Right lobe of liver (tissue), 6 donors: ENCODE measurements at regions not wholly inside any gene's neighbourhood (a gene's known extent, or its start where the extent isn't known, plus 50 kb on each side); places are given as distances from the start of the nearest gene placed in this dataset.

Experiments
- ATAC-seq, 4 donors: fragments of 200-7000 bp; cut with Tn5 transposase; one replicate each; pipeline ENCODE4 v1.9.1; 2020; ENCODE audit warnings: mild to moderate bottlenecking in 4 of 4, moderate library complexity in 4 of 4
- DNase-seq, 3 donors: peaks; one replicate each; pipeline ENCODE4 v3.0.0-alpha.2; 2020
- H3K27ac ChIP-seq, 3 donors: fragments of 200-600 bp; one replicate each; pipeline ENCODE4 v1.8.0; 2022
- H3K27me3 ChIP-seq, 2 donors: fragments of 200-600 bp; one replicate each; pipeline ENCODE4 v1.8.0; 2022
- H3K36me3 ChIP-seq, 4 donors: fragments of 200-600 bp; sonication (generic) in 1 of 4; one replicate each; pipeline versions ENCODE4 v1.5.1 to v1.8.0; 2017 to 2022; ENCODE audit warnings: control low read depth in 1 of 4
- H3K4me1 ChIP-seq, 4 donors: fragments of 200-600 bp; sonication (generic) in 1 of 4; one replicate each; pipeline versions ENCODE4 v1.5.1 to v1.8.0; 2017 to 2022; ENCODE audit warnings: control low read depth in 1 of 4
- H3K4me3 ChIP-seq, 3 donors: fragments of 200-600 bp; one replicate each; pipeline ENCODE4 v1.8.0; 2022
- H3K9me3 ChIP-seq, 4 donors: fragments of 200-600 bp; sonication (generic) in 1 of 4; one replicate each; pipeline versions ENCODE4 v1.5.1 to v1.8.0; 2017 to 2022; ENCODE audit warnings: control low read depth in 1 of 4
- POLR2A ChIP-seq: fragments of 450-650 bp; IDR thresholded peaks from one replicate; pipeline ENCODE4 v1.6.1; 2017; ENCODE audit warnings: antibody characterized with exemption, mild to moderate bottlenecking
- WGBS: methylation state at CpG from one replicate; pipeline ENCODE4 v1.1.6; 2018; ENCODE audit warnings: low coverage, low lambda C conversion rate; ENCODE audit not compliant: insufficient coverage; ENCODE audit errors: missing lambda C conversion rate; 5-methylcytosine and 5-hydroxymethylcytosine counted together
- intact Hi-C, 2 donors: fragments of 100-400 bp; cut with DNase I; formaldehyde crosslinking; loops; one replicate each; pipeline versions ENCODE4 v1.11.2 to v1.14.1; 2022
- TF ChIP-seq, protein P1 (sequence below), 4 donors: fragments of 200-600 bp in 3 of 4; fragments of 450-650 bp in 1 of 4; IDR thresholded peaks; one replicate each; pipeline versions ENCODE4 v1.5.1 to v1.8.0; 2016 to 2022; ENCODE audit warnings: antibody characterized with exemption in 4 of 4, mild to moderate bottlenecking in 2 of 4
- donor health status: DM: no; HTN: yes; CAD: no.
- donor health status: DM: no; HTN: no; CAD: no.
- donor health status: DM: no; HTN: no; CAD: no.
- donor health status: DM: no; HTN: yes; CAD: no.
- donor health status: DM: no; HTN: yes; CAD: no.

DNA sequence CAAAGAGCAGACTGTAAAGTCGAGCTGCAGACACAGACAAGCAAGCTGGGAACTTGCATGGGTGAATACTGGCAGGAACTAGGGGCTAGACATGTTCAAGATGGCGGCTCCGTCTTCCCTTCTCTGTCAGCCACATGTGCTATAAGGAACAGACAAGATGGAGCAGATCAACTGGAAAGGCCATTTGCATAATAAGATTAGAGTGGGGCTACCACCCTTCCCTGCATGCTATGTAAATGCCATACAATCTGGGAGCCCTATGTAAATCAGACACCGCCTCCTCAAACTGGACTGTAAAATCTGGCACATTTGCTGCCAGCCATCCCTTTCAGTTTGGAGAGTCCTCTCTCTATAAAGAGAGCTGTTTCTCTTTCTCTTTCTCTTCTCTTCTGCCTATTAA lies 640.1 kb upstream of the CDH8 start:
- Histone ChIP-seq H3K27me3 (no peaks in the 10 kb centered on the region), H3K36me3 (no peaks in the 10 kb centered on the region), H3K27ac (no peak overlapping the region), H3K9me3 (no peaks in the 10 kb centered on the region), H3K4me3 (no peak overlapping the region), H3K4me1 (no peaks in the 10 kb centered on the region)
- ATAC-seq (no peak), DNase-seq (no peak)
- TF ChIP-seq POLR2A, result no peak
- TF ChIP-seq, protein P1, sequence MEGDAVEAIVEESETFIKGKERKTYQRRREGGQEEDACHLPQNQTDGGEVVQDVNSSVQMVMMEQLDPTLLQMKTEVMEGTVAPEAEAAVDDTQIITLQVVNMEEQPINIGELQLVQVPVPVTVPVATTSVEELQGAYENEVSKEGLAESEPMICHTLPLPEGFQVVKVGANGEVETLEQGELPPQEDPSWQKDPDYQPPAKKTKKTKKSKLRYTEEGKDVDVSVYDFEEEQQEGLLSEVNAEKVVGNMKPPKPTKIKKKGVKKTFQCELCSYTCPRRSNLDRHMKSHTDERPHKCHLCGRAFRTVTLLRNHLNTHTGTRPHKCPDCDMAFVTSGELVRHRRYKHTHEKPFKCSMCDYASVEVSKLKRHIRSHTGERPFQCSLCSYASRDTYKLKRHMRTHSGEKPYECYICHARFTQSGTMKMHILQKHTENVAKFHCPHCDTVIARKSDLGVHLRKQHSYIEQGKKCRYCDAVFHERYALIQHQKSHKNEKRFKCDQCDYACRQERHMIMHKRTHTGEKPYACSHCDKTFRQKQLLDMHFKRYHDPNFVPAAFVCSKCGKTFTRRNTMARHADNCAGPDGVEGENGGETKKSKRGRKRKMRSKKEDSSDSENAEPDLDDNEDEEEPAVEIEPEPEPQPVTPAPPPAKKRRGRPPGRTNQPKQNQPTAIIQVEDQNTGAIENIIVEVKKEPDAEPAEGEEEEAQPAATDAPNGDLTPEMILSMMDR (IDR thresholded peaks at IDR 0.05), result no peak
- 0% methylated on average over 1 of the region's 4 CpGs for WGBS
- intact Hi-C loops, result no loop called here

DNA sequence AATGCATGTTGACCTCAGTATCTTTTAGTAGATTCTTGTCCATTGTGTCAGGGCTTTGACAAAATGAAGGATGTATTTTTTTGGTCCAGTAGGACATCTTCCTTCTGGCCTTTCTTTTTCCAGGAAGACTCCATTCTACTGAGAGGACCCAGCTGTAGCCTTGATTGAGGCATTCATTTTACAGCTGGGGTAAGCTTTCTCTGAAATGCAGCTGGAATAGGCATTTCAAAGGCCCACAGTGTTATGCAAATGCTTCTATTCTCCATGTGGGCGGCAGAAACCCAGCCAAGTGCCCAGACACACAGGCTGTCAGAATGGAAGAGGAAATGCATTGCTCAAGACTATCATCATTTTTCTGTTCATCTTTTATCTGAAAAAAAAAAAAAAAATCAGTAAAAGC lies 629.0 kb upstream of the CDH8 start:
- ATAC-seq, result no peak
- Histone ChIP-seq H3K27ac (no peak overlapping the region), H3K4me1 (no peaks in the 10 kb centered on the region), H3K9me3 (no peaks in the 10 kb centered on the region), H3K36me3 (no peaks in the 10 kb centered on the region), H3K27me3 (no peaks in the 10 kb centered on the region), H3K4me3 (no peak overlapping the region)
- no peak for DNase-seq
- 0% methylated on average over 1 of the region's 1 CpG for WGBS
- TF ChIP-seq POLR2A, result no peak
- TF ChIP-seq, protein P1 (IDR thresholded peaks at IDR 0.05), result no peak
- intact Hi-C loops, result no loop called here

DNA sequence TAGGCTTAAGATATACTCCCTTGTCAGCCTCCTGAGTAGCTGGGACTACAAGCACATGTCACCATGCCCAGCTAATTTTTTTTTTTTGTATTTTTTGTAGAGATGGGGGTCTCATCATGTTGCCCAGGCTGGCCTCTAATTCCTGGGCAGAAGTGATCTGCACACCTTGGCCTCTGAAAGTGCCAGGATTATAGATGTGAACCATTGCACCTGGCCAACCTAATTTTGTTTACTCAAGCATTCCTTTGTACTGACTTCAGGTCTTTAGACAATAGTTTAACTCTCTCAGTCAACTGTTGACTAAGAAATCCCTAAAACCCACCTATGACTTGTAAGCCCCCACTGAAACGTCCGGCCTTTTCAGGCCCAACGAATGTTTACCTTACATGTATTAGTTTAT lies 628.3 kb upstream of the CDH8 start:
- Histone ChIP-seq H3K4me1 (no peaks in the 10 kb centered on the region), H3K27me3 (no peaks in the 10 kb centered on the region), H3K27ac (no peak overlapping the region), H3K4me3 (no peak overlapping the region), H3K9me3 (no peaks in the 10 kb centered on the region), H3K36me3 (no peaks in the 10 kb centered on the region)
- TF ChIP-seq POLR2A, result no peak
- TF ChIP-seq, protein P1 (IDR thresholded peaks at IDR 0.05), result no peak
- no peak for DNase-seq
- intact Hi-C loops, result no loop called here
- WGBS, result 49% methylated on average over 3 of the region's 3 CpGs
- ATAC-seq, result no peak

DNA sequence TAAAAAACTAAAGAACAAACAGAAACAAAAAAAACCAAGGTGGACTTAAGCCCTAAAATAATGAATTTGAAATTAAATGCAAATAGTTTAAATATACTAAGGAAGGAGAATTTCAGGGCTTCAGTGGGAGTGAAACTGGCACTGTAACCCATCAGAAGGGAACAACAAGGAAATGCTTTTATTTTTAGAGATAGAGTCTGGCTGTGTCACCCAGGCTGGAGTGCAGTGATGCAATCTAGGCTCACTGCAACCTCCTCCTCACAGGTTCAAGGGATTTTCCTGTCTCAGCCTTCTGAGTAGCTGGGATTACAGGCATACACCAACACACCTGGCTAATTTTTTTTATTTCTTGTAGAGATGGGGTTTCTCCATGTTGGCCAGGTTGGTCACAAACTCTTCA lies 625.2 kb upstream of the CDH8 start:
- Histone ChIP-seq H3K4me3 (no peak overlapping the region), H3K27me3 (no peaks in the 10 kb centered on the region), H3K27ac (no peak overlapping the region), H3K9me3 (no peaks in the 10 kb centered on the region), H3K36me3 (no peaks in the 10 kb centered on the region), H3K4me1 (no peaks in the 10 kb centered on the region)
- intact Hi-C loops, result no loop called here
- TF ChIP-seq, protein P1 (IDR thresholded peaks at IDR 0.05), result no peak
- no peak for TF ChIP-seq POLR2A
- DNase-seq (no peak), ATAC-seq (no peak)

DNA sequence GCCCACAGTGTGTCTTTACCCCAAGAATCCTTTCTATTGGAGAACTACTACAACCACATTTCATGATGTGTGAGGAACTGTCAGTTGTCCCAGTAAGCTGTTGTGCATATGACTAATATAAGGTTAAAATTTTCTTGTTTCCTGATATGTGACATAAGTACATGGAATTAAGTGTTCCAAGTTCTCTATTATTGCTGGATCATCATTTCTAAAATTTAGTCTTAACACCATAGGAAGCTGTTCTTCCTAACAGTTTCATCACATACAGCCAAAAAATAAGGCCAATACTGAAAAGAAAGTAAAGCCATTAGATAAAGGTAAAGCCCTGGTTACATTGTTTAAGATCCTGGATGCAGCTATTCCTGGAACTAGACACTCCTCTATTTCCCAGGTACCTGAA lies 620.9 kb upstream of the CDH8 start:
- Histone ChIP-seq H3K27ac (no peak overlapping the region), H3K36me3 (no peaks in the 10 kb centered on the region), H3K4me3 (no peak overlapping the region), H3K27me3 (no peaks in the 10 kb centered on the region), H3K9me3 (no peaks in the 10 kb centered on the region), H3K4me1 (no peaks in the 10 kb centered on the region)
- DNase-seq (no peak), ATAC-seq (no peak)
- TF ChIP-seq POLR2A, result no peak
- TF ChIP-seq, protein P1 (IDR thresholded peaks at IDR 0.05), result no peak
- intact Hi-C loops, result no loop called here
